ENCODE measurements at regions not wholly inside any gene's neighbourhood (a gene's known extent, or its start where the extent isn't known, plus 50 kb on each side); places are given as distances from the start of the nearest gene placed in this dataset.
"Not testable (repeated sequence)": the region's sequence is repeated elsewhere in the genome, so short reads cannot be mapped to it uniquely, and the experiment has no call there.

GRCh38 chr15:91444656-91445055, 344.6 kb downstream of the SV2B start:
- Mint-ChIP-seq H3K4me1 (peaks cover 10% of the 10 kb centered on the region), H3K27me3 (no peaks in the 10 kb centered on the region), H3K4me3 (no peak overlapping the region), H3K9me3 (peaks cover 7% of the 10 kb centered on the region), H3K27ac (no peak overlapping the region), H3K36me3 (peaks cover 8% of the 10 kb centered on the region)
- no peak for DNase-seq

- H3K27ac Mint-ChIP-seq, result no peak overlapping the region
- H3K9me3 Mint-ChIP-seq, result peaks cover 7% of the 10 kb centered on the region
- peaks cover 10% of the 10 kb centered on the region for H3K4me1 Mint-ChIP-seq
- H3K4me3 Mint-ChIP-seq, result no peak overlapping the region
- peaks cover 7% of the 10 kb centered on the region for H3K36me3 Mint-ChIP-seq
- DNase-seq, result no peak
- H3K27me3 Mint-ChIP-seq, result no peaks in the 10 kb centered on the region
Measured at GRCh38 chr15:91445695-91446228, 345.7 kb downstream of the SV2B start.

- Mint-ChIP-seq H3K27ac (no peak overlapping the region), H3K27me3 (no peaks in the 10 kb centered on the region), H3K36me3 (no peaks in the 10 kb centered on the region), H3K9me3 (peaks cover 17% of the 10 kb centered on the region), H3K4me3 (no peak overlapping the region), H3K4me1 (peaks cover 15% of the 10 kb centered on the region)
- no peak for DNase-seq
Measured at GRCh38 chr15:91447991-91448644, 348.1 kb downstream of the SV2B start.

GRCh38 chr15:91453376-91453775, 353.3 kb downstream of the SV2B start:
- not testable (repeated sequence) for H3K36me3 Mint-ChIP-seq, DNase-seq, H3K27ac Mint-ChIP-seq, H3K27me3 Mint-ChIP-seq, H3K4me3 Mint-ChIP-seq
- H3K9me3 Mint-ChIP-seq, result peaks cover 35% of the 10 kb centered on the region
- H3K4me1 Mint-ChIP-seq, result peaks cover 15% of the 10 kb centered on the region

GRCh38 chr15:91456251-91456718, 356.2 kb downstream of the SV2B start:
- peaks cover 15% of the 10 kb centered on the region for H3K4me1 Mint-ChIP-seq
- peaks cover 32% of the 10 kb centered on the region for H3K9me3 Mint-ChIP-seq
- H3K27me3 Mint-ChIP-seq, result no peaks in the 10 kb centered on the region
- no peak overlapping the region for H3K4me3 Mint-ChIP-seq
- DNase-seq, result no peak
- peaks cover 4% of the 10 kb centered on the region for H3K36me3 Mint-ChIP-seq
- H3K27ac Mint-ChIP-seq, result no peak overlapping the region

GRCh38 chr15:91456921-91457320, 356.9 kb downstream of the SV2B start:
- no peak overlapping the region for H3K4me3 Mint-ChIP-seq
- H3K4me1 Mint-ChIP-seq, result peaks cover 15% of the 10 kb centered on the region
- peaks cover 4% of the 10 kb centered on the region for H3K36me3 Mint-ChIP-seq
- no peaks in the 10 kb centered on the region for H3K27me3 Mint-ChIP-seq
- H3K9me3 Mint-ChIP-seq, result peaks cover 28% of the 10 kb centered on the region
- H3K27ac Mint-ChIP-seq, result no peak overlapping the region
- DNase-seq, result no peak

- H3K36me3 Mint-ChIP-seq, result no peaks in the 10 kb centered on the region
Measured at GRCh38 chr15:91461377-91461776, 361.3 kb downstream of the SV2B start.

GRCh38 chr15:91465086-91465485, 365.0 kb downstream of the SV2B start:
- peaks cover 2% of the 10 kb centered on the region for H3K36me3 Mint-ChIP-seq
- no peak overlapping the region for H3K27ac Mint-ChIP-seq
- no peak overlapping the region for H3K4me3 Mint-ChIP-seq
- no peaks in the 10 kb centered on the region for H3K27me3 Mint-ChIP-seq
- H3K4me1 Mint-ChIP-seq, result peaks cover 18% of the 10 kb centered on the region
- no peak for DNase-seq
- no peaks in the 10 kb centered on the region for H3K9me3 Mint-ChIP-seq

More at GRCh38 chr15:91461377-91461776, 361.3 kb downstream of the SV2B start:
- H3K27ac Mint-ChIP-seq, result no peak overlapping the region
- no peaks in the 10 kb centered on the region for H3K27me3 Mint-ChIP-seq
- DNase-seq, result no peak
- no peak overlapping the region for H3K4me3 Mint-ChIP-seq
- H3K4me1 Mint-ChIP-seq, result no peaks in the 10 kb centered on the region
- H3K9me3 Mint-ChIP-seq, result no peaks in the 10 kb centered on the region

- Mint-ChIP-seq H3K9me3 (peaks cover 3% of the 10 kb centered on the region), H3K27ac (no peak overlapping the region)
Measured at GRCh38 chr15:91465696-91466095, 365.6 kb downstream of the SV2B start.

GRCh38 chr15:91468871-91469580, 369.0 kb downstream of the SV2B start:
- H3K27me3 Mint-ChIP-seq, result no peaks in the 10 kb centered on the region
- peaks cover 45% of the 10 kb centered on the region for H3K4me1 Mint-ChIP-seq
- peak overlapping the region; percentile 84 for H3K27ac Mint-ChIP-seq
- H3K4me3 Mint-ChIP-seq, result peak overlapping the region; percentile 30
- DNase-seq, result peak; percentile 16
- peaks cover 10% of the 10 kb centered on the region for H3K9me3 Mint-ChIP-seq
- H3K36me3 Mint-ChIP-seq, result peaks cover 9% of the 10 kb centered on the region

More at GRCh38 chr15:91465696-91466095, 365.6 kb downstream of the SV2B start:
- DNase-seq, result no peak
- Mint-ChIP-seq H3K4me3 (no peak overlapping the region), H3K4me1 (peaks cover 24% of the 10 kb centered on the region), H3K36me3 (peaks cover 4% of the 10 kb centered on the region), H3K27me3 (no peaks in the 10 kb centered on the region)

GRCh38 chr15:91469632-91470567, 369.8 kb downstream of the SV2B start:
- no peaks in the 10 kb centered on the region for H3K27me3 Mint-ChIP-seq
- H3K9me3 Mint-ChIP-seq, result peaks cover 11% of the 10 kb centered on the region
- peaks cover 45% of the 10 kb centered on the region for H3K4me1 Mint-ChIP-seq
- peaks cover 9% of the 10 kb centered on the region for H3K36me3 Mint-ChIP-seq
- H3K27ac Mint-ChIP-seq, result peak overlapping the region; percentile 84
- peak overlapping the region; percentile 30 for H3K4me3 Mint-ChIP-seq
- DNase-seq, result peak; percentile 76

- H3K36me3 Mint-ChIP-seq, result peaks cover 13% of the 10 kb centered on the region
- H3K4me1 Mint-ChIP-seq, result peaks cover 45% of the 10 kb centered on the region
- H3K27ac Mint-ChIP-seq, result peak overlapping the region; percentile 84
- peaks cover 13% of the 10 kb centered on the region for H3K9me3 Mint-ChIP-seq
- no peak overlapping the region for H3K4me3 Mint-ChIP-seq
- DNase-seq, result peak; percentile 15
- H3K27me3 Mint-ChIP-seq, result no peaks in the 10 kb centered on the region
Measured at GRCh38 chr15:91471468-91471867, 371.4 kb downstream of the SV2B start.

- peak; percentile 28 for DNase-seq
- H3K27me3 Mint-ChIP-seq, result no peaks in the 10 kb centered on the region
- peaks cover 13% of the 10 kb centered on the region for H3K36me3 Mint-ChIP-seq
- H3K4me1 Mint-ChIP-seq, result peaks cover 45% of the 10 kb centered on the region
- H3K9me3 Mint-ChIP-seq, result peaks cover 13% of the 10 kb centered on the region
- H3K4me3 Mint-ChIP-seq, result peak overlapping the region; percentile 35
- H3K27ac Mint-ChIP-seq, result peak overlapping the region; percentile 86
Measured at GRCh38 chr15:91472316-91472756, 372.3 kb downstream of the SV2B start.

- peaks cover 43% of the 10 kb centered on the region for H3K4me1 Mint-ChIP-seq
- H3K4me3 Mint-ChIP-seq, result no peak overlapping the region
- H3K36me3 Mint-ChIP-seq, result peaks cover 13% of the 10 kb centered on the region
- no peak overlapping the region for H3K27ac Mint-ChIP-seq
- no peaks in the 10 kb centered on the region for H3K27me3 Mint-ChIP-seq
- no peak for DNase-seq
- H3K9me3 Mint-ChIP-seq, result peaks cover 15% of the 10 kb centered on the region
Measured at GRCh38 chr15:91473894-91474545, 374.0 kb downstream of the SV2B start.

Measured in activated naive CD8-positive, alpha-beta T cell treated with anti-CD3 and anti-CD28 coated beads for 36 hours (primary cell).